GM10266 (cell line): ENCODE measurements at regions not wholly inside any gene's neighbourhood (a gene's known extent, or its start where the extent isn't known, plus 50 kb on each side); places are given as distances from the start of the nearest gene placed in this dataset.

Experiments used
- DNase-seq: peaks from one replicate; pipeline ENCODE4 v3.0.0; 2012; ENCODE audit errors: extremely low spot score
- CTCF ChIP-seq: IDR thresholded peaks from 2 replicates; pipeline ENCODE4 v1.5.1; 2012; ENCODE audit warnings: mild to moderate bottlenecking, low read depth; ENCODE audit not compliant: control insufficient read depth, insufficient read depth; ENCODE audit errors: missing control alignments

GRCh38 chr15:46778876-46779275 is 938.4 kb upstream of the SEMA6D start:
- no peak for TF ChIP-seq CTCF
- DNase-seq: no peak

- no peak for DNase-seq
- no peak for TF ChIP-seq CTCF
Measured at GRCh38 chr15:46786590-46787285, 930.6 kb upstream of the SEMA6D start.

- no peak for DNase-seq
- no peak for TF ChIP-seq CTCF
Measured at GRCh38 chr15:46795685-46796084, 921.6 kb upstream of the SEMA6D start.

- DNase-seq: no peak
- TF ChIP-seq CTCF: no peak
Measured at GRCh38 chr15:46808834-46809233, 908.5 kb upstream of the SEMA6D start.

GRCh38 chr15:46815240-46815639 is 902.1 kb upstream of the SEMA6D start:
- TF ChIP-seq CTCF: no peak
- no peak for DNase-seq

- DNase-seq: no peak
- no peak for TF ChIP-seq CTCF
Measured at GRCh38 chr15:46815765-46816164, 901.5 kb upstream of the SEMA6D start.

GRCh38 chr15:46848704-46849103 is 868.6 kb upstream of the SEMA6D start:
- DNase-seq: no peak
- TF ChIP-seq CTCF: no peak
